GM04504 (cell line): ENCODE measurements at regions not wholly inside any gene's neighbourhood (a gene's known extent, or its start where the extent isn't known, plus 50 kb on each side); places are given as distances from the start of the nearest gene placed in this dataset.
"Not testable (repeated sequence)": the region's sequence is repeated elsewhere in the genome, so short reads cannot be mapped to it uniquely, and the experiment has no call there.

Source experiments
- DNase-seq: peaks from one replicate; pipeline ENCODE4 v3.0.0-alpha.2; 2012; ENCODE audit warnings: low read depth

DNA sequence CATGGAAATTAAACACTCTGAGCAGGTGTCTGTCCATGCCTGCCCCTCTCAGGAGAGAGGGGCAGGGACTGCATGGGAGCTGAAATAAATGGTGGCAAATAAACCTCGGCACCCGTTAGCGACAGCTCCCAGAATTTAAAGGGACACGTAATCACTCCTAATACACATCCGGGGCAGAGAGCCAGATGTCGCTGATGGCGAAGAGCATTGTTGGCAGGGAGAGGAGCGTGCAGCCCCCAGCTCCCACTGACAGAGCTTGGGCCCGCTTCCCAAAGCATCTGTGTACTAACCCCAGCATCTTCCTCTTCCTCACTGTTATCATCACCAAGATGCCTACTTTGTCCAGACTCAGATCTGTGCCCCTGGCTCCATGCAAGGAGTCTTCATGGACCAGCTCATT, 85.8 kb downstream of the IRX5 start:
- no peak for DNase-seq

DNA sequence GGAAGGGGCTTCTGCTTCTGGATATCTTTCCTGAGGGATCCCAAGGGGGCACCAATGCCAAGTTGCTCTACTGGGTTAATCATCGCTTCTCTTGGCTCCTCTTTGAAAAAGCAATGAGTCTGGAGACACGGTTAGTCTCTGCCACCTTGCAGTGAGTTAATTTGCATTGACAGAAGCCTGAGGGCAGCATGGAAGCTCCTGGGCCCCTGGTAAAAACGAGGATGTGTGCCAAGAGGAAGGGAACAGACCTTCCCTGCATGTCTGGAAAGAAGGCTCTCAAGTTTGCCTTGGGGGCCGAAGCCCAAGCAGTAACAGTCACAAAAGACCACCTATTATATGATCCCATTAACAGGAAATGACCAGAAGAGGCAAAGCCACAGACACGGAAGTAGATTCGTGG, 86.7 kb downstream of the IRX5 start:
- no peak for DNase-seq

GRCh38 chr16:55018881-55019280, 88.2 kb downstream of the IRX5 start:
- no peak for DNase-seq

DNA sequence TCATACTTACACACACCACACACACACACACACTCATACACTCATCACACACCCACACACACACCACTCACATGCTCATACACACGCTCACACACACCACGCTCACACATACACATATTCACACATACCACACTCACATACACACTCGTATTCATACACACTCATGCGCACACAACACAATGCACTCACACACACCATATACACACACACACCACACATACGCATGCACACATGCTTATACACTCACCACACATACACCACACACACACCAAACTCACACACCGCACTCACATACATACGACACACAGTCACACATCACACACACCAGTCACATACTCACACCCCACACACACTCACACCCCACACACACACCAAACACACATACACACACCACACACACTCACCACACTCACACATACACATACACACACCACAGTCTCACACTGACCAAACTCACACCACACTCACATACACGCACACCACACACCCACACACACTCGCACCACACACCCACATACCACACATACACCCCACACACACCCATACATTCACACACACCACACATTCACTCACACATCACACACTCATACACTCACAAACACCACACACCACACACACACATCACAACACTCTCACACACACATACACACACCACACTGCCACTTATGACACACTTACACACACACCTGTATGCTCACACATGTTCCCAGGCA, 88.9 kb downstream of the IRX5 start:
- DNase-seq: no peak

DNA sequence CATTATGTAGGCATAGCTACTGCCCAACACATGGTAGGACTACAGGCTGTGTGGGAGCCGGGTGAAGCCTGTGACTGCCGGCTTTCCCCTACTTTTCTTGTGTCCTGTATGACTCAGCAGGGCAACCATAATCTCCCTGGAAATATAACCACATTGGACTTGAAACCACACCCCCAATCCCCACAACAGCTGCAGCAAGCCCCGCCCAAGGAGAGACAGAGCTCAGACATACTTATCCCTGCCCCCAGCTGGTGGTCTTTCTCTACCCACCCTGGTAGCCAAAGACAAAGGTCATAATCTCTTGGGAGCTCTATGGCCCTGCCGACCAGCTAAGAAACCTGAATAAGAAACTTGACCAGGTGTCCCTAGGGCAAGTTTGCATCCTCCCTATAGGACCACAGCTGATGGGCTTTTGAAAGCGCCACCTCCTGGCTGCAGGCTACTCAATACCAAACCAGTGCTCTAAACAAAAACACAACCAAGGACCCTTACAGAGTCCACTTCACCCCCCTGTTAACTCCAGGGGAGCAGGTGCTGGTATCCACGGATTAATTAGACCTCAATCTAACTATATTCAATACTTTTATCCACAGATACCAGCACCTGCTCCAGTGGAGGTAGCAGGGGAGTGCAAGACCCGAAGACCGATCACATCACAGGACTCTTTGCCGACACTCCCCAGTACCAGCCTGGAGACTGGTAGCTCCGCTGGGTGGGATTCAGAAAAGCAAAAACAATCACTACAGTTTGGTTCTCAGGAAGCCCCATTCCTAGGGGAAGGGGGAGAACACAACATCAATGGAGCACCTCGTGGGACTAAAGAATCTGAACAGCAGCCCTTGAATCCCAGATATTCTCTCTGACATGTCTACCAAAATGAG, 91.2 kb downstream of the IRX5 start:
- DNase-seq: peak; percentile 18

DNA sequence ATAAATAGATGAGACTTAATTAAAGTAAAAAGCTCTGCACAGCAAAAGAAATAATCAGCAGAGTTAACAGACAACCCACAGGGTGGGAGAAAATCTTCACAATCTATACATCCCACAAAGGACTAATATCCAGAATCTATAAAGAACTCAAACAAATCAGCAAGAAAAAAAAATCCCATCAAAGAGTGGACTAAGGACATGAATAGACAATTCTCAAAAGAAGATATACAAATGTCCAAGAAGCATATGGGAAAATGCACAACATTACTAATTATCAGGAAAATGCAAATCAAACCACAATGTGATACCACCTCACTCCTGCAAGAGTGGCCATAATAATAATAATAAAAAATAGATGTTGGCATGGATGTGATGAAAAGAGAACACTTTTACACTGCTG, 96.6 kb downstream of the IRX5 start:
- not testable (repeated sequence) for DNase-seq

DNA sequence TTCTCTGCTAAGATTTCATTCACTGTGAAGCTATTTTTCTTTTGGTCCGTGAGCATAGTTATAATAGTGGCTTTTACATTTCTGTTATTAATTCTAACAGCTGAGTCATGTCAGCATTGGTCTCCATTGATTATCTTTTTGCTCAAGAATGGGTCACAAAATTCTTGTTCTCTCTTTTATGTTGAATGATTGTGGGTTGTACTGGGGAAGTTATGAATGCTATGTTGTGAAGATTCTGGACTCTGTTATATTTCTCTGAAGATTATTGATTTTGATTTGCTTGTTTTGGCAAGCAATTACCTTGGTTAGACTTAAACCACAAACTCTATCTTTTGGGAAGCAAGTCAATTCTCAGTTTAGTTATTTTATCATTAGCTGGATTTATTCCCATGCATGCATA, 98.8 kb downstream of the IRX5 start:
- DNase-seq: no peak

DNA sequence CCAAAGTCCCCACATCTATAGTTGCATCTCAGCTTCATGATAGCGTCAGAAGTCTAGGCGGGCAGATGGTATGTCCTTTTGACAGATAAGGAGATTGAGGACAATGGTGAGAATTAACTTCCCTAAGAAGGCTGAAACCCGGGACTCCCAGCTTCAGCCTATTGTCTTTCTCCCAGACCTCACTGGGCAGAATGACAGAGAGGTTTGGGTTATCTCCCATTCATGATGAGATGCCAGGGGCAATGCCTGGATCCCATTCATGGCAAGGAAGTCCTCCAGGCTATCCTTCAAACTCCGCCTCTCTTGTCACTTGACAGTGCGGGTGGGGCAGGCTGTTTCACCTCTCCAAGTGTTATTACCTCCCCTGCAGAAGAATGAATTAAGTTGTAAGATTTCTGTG, 100.3 kb downstream of the IRX5 start:
- DNase-seq: no peak

GRCh38 chr16:55031481-55031880, 100.8 kb downstream of the IRX5 start:
- DNase-seq: no peak

DNA sequence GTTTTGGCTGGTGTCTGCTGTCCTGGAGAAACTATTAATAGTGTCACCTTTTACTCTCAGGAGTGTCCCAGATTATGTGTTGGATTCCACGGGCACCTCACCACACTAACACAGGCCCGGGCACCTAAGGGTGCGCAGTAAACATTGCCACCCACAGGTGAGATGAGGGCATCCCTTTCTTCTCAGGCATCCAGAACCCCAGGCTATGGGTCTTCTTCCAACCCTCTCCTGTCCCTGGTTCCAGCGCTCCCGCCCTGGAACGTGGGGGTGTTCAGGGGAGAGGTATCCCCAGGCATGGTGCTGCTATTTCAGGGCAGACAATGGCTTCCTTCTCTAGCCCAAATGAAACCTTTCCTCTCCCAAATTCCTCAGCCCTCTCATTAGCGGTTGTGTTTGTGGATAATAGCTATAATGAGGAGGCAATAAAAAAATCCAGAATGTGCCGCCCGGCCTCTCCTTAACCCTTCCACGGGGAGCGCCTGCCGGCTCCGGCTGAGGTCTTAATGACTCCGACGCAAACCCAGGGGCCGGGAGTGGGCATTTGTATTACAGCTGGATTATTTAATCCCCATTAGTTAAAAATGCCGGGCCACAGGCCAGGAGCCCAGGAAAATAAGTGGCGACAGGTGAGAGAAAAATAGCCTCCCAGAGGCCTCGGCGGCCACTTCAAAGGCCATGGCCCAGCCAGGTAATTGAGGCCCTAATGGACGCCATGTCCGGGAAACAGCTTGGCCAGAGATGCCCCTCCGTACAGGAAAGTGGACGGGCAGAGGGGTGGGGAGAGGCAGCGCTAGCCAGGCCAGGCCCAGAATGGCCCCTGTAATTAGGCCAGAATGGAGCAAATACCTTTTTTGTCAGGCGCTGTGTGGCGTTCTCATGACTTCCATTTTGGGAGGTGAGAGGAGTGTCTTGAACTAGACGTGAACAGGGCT, 102.8 kb downstream of the IRX5 start:
- DNase-seq: no peak

- DNase-seq: no peak
Observed at GRCh38 chr16:55035029-55035428, 104.4 kb downstream of the IRX5 start.

DNA sequence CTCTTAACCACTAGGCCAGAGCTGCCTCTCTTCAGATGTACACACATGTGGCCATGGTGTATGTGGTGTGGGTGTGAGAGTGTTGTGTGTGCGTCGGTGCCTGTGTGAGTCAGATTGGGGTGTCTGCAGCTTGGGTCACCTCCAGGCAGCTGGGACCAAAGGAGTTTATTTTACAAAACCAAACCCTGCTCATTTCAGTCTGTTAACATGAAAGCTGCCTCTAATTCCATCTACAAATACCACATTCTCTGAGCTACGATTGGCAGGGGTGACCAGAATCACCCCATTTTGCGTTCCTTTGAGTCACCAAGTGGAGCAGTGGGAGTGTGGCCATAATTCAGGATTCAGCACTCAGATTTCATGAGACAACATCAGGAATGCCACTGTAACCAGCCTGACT, 105.3 kb downstream of the IRX5 start:
- peak; percentile 11 for DNase-seq

DNA sequence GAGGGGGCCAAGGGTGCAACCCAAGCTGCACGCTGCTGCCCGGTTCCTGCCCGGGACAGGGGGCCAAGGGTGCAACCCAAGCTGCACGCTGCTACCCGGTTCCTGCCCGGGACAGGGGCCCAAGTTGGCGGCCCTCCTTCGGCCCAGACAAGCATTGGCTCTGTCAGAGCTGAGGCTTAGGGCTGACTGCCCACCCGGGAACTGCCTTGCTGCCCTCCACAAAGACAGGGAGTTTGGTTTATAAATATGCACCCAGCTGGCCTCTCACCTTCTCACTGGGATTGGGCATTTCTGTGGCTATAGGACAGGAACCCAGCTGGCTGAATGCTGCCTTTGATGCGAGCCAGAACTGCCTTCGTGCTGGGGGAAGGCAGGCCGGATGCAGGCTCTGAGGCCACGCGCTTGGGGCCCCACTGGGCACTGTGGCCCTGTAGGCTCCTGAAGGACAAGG, 105.7 kb downstream of the IRX5 start:
- no peak for DNase-seq

- no peak for DNase-seq
Observed at GRCh38 chr16:55037046-55037445, 106.4 kb downstream of the IRX5 start.

GRCh38 chr16:55037966-55038365, 107.3 kb downstream of the IRX5 start:
- DNase-seq: no peak

GRCh38 chr16:55039042-55039441, 108.4 kb downstream of the IRX5 start:
- no peak for DNase-seq

GRCh38 chr16:55039511-55039910, 108.8 kb downstream of the IRX5 start:
- no peak for DNase-seq

DNA sequence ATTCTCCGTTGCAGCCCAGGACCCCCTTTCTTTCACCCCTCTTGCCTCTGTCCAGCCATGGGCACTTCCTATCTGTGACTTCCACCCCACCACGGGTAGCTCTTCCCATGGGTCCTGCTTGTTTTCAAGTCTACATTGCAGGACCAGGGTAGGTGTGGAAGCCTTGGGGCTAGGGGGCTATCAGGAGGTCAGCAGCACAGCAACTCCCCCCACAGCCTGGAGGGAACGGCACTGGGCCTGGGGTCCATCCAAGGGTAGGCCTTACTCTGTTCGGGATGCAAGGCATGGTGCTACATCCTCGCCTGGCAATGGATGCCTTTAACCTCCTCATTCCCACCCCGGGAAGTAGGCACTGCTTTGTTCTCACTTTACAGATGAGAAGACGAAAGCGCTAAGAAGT, 109.3 kb downstream of the IRX5 start:
- DNase-seq: no peak

DNA sequence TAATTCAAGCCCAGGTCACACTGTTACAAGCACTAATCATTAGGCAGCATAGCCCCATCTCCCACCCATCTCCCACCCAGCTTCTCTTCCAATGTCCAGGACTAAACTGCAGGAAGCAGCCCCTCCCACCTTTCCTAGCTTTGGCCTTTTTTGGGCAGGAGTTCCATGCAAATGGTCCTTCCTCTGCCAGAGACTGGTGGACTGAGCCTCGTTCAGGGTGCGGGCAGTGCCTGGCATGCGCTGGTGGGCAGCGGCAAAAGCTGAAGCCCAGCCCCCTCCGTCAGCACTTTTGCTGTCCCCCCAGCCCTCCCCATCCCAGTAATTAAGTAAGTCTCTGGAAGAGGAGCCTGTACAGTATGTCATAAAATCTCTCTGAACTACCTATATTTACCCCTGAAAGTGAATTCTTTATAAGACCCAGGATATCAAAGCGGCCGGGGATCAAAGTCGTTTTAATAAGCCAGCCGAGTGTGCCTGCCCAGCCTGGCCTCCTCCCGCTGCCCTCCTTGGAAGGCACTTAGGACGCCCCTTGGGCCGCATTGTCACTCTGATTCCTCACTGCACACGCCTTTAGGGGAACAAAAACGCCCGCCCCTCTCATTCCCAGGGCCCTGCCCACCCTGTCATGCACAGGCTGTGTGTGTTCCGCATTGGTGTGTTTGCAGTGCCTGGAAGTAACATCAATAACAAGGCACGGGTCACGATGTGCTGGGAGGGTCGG, 109.9 kb downstream of the IRX5 start:
- DNase-seq: no peak

- no peak for DNase-seq
Observed at GRCh38 chr16:55041540-55042234, 111.0 kb downstream of the IRX5 start.
